ENCODE measurements at regions not wholly inside any gene's neighbourhood (a gene's known extent, or its start where the extent isn't known, plus 50 kb on each side); places are given as distances from the start of the nearest gene placed in this dataset.

- no peak for DNase-seq (ENCODE audit: low spot score, unreplicated experiment)
- H3K4me1 Mint-ChIP-seq (ENCODE audit: low read depth) = no peaks in the 10 kb centered on the region
- no peaks in the 10 kb centered on the region for H3K9me3 Mint-ChIP-seq (ENCODE audit: low read depth)
- H3K36me3 Mint-ChIP-seq (ENCODE audit: insufficient read depth) = no peaks in the 10 kb centered on the region
- H3K27me3 Mint-ChIP-seq = no peaks in the 10 kb centered on the region
- no peak overlapping the region for H3K27ac Mint-ChIP-seq
- TF ChIP-seq, protein P1, sequence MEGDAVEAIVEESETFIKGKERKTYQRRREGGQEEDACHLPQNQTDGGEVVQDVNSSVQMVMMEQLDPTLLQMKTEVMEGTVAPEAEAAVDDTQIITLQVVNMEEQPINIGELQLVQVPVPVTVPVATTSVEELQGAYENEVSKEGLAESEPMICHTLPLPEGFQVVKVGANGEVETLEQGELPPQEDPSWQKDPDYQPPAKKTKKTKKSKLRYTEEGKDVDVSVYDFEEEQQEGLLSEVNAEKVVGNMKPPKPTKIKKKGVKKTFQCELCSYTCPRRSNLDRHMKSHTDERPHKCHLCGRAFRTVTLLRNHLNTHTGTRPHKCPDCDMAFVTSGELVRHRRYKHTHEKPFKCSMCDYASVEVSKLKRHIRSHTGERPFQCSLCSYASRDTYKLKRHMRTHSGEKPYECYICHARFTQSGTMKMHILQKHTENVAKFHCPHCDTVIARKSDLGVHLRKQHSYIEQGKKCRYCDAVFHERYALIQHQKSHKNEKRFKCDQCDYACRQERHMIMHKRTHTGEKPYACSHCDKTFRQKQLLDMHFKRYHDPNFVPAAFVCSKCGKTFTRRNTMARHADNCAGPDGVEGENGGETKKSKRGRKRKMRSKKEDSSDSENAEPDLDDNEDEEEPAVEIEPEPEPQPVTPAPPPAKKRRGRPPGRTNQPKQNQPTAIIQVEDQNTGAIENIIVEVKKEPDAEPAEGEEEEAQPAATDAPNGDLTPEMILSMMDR (IDR thresholded peaks at IDR 0.05; ENCODE audit: unreplicated experiment) = no peak
- no peak overlapping the region for H3K4me3 Mint-ChIP-seq (ENCODE audit: low read depth)
Measured at GRCh38 chr21:23281917-23282316, 2283.7 kb downstream of the NCAM2 start.

- Mint-ChIP-seq H3K27me3 (no peaks in the 10 kb centered on the region), H3K36me3 (ENCODE audit: insufficient read depth) (no peaks in the 10 kb centered on the region), H3K4me1 (ENCODE audit: low read depth) (peaks cover 7% of the 10 kb centered on the region), H3K27ac (no peak overlapping the region), H3K9me3 (ENCODE audit: low read depth) (no peaks in the 10 kb centered on the region), H3K4me3 (ENCODE audit: low read depth) (no peak overlapping the region)
- no peak for DNase-seq (ENCODE audit: low spot score, unreplicated experiment)
- TF ChIP-seq, protein P1 (IDR thresholded peaks at IDR 0.05; ENCODE audit: unreplicated experiment) = no peak
Measured at GRCh38 chr21:23249760-23250159, 2251.6 kb downstream of the NCAM2 start.

GRCh38 chr21:23247334-23247733, 2249.1 kb downstream of the NCAM2 start:
- H3K4me3 Mint-ChIP-seq (ENCODE audit: low read depth) = no peak overlapping the region
- no peaks in the 10 kb centered on the region for H3K27me3 Mint-ChIP-seq
- H3K27ac Mint-ChIP-seq = no peak overlapping the region
- DNase-seq (ENCODE audit: low spot score, unreplicated experiment) = no peak
- TF ChIP-seq, protein P1 (IDR thresholded peaks at IDR 0.05; ENCODE audit: unreplicated experiment) = no peak
- no peaks in the 10 kb centered on the region for H3K9me3 Mint-ChIP-seq (ENCODE audit: low read depth)
- peaks cover 7% of the 10 kb centered on the region for H3K4me1 Mint-ChIP-seq (ENCODE audit: low read depth)
- no peaks in the 10 kb centered on the region for H3K36me3 Mint-ChIP-seq (ENCODE audit: insufficient read depth)

GRCh38 chr21:23245255-23245654, 2247.0 kb downstream of the NCAM2 start:
- H3K9me3 Mint-ChIP-seq (ENCODE audit: low read depth) = no peaks in the 10 kb centered on the region
- no peak overlapping the region for H3K27ac Mint-ChIP-seq

GRCh38 chr21:23223882-23224281, 2225.7 kb downstream of the NCAM2 start:
- H3K27me3 Mint-ChIP-seq = no peaks in the 10 kb centered on the region
- H3K36me3 Mint-ChIP-seq (ENCODE audit: insufficient read depth) = no peaks in the 10 kb centered on the region
- no peak overlapping the region for H3K27ac Mint-ChIP-seq
- DNase-seq (ENCODE audit: low spot score, unreplicated experiment) = no peak
- H3K9me3 Mint-ChIP-seq (ENCODE audit: low read depth) = no peaks in the 10 kb centered on the region
- no peak overlapping the region for H3K4me3 Mint-ChIP-seq (ENCODE audit: low read depth)
- H3K4me1 Mint-ChIP-seq (ENCODE audit: low read depth) = no peaks in the 10 kb centered on the region
- TF ChIP-seq, protein P1 (IDR thresholded peaks at IDR 0.05; ENCODE audit: unreplicated experiment) = no peak

More at GRCh38 chr21:23245255-23245654, 2247.0 kb downstream of the NCAM2 start:
- DNase-seq (ENCODE audit: low spot score, unreplicated experiment) = no peak
- H3K4me1 Mint-ChIP-seq (ENCODE audit: low read depth) = peaks cover under 1% of the 10 kb centered on the region
- TF ChIP-seq, protein P1 (IDR thresholded peaks at IDR 0.05; ENCODE audit: unreplicated experiment) = no peak
- H3K27me3 Mint-ChIP-seq = no peaks in the 10 kb centered on the region
- H3K4me3 Mint-ChIP-seq (ENCODE audit: low read depth) = no peak overlapping the region
- H3K36me3 Mint-ChIP-seq (ENCODE audit: insufficient read depth) = no peaks in the 10 kb centered on the region
